ENCODE measurements at regions not wholly inside any gene's neighbourhood (a gene's known extent, or its start where the extent isn't known, plus 50 kb on each side); places are given as distances from the start of the nearest gene placed in this dataset.
"Not testable (repeated sequence)": the region's sequence is repeated elsewhere in the genome, so short reads cannot be mapped to it uniquely, and the experiment has no call there.

GRCh38 chr7:55261386-55261770, 103.8 kb upstream of the LANCL2 start:
- DNase-seq (ENCODE audit: low read depth in 2 of 3, low spot score in 1 of 3): no peak

GRCh38 chr7:55265328-55265727, 99.8 kb upstream of the LANCL2 start:
- DNase-seq (ENCODE audit: low read depth in 2 of 3, low spot score in 1 of 3): not testable (repeated sequence)

GRCh38 chr7:55265836-55266642, 99.1 kb upstream of the LANCL2 start:
- no peak for DNase-seq (ENCODE audit: low read depth in 2 of 3, low spot score in 1 of 3)

GRCh38 chr7:55271069-55271626, 94.0 kb upstream of the LANCL2 start:
- no peak for DNase-seq (ENCODE audit: low read depth in 2 of 3, low spot score in 1 of 3)

GRCh38 chr7:55271661-55272060, 93.5 kb upstream of the LANCL2 start:
- DNase-seq (ENCODE audit: low read depth in 2 of 3, low spot score in 1 of 3): no peak

- DNase-seq (ENCODE audit: low read depth in 2 of 3, low spot score in 1 of 3): no peak
Observed at GRCh38 chr7:55272328-55272727, 92.8 kb upstream of the LANCL2 start.

- no peak for DNase-seq (ENCODE audit: low read depth in 2 of 3, low spot score in 1 of 3)
Observed at GRCh38 chr7:55273186-55273980, 91.8 kb upstream of the LANCL2 start.

GRCh38 chr7:55274156-55274555, 91.0 kb upstream of the LANCL2 start:
- DNase-seq (ENCODE audit: low read depth in 2 of 3, low spot score in 1 of 3): no peak

- no peak for DNase-seq (ENCODE audit: low read depth in 2 of 3, low spot score in 1 of 3)
Observed at GRCh38 chr7:55275291-55276200, 89.6 kb upstream of the LANCL2 start.

GRCh38 chr7:55276572-55277295, 88.4 kb upstream of the LANCL2 start:
- no peak for DNase-seq (ENCODE audit: low read depth in 2 of 3, low spot score in 1 of 3)

- DNase-seq (ENCODE audit: low read depth in 2 of 3, low spot score in 1 of 3): no peak
Observed at GRCh38 chr7:55277916-55278315, 87.2 kb upstream of the LANCL2 start.

- no peak for DNase-seq (ENCODE audit: low read depth in 2 of 3, low spot score in 1 of 3)
Observed at GRCh38 chr7:55278321-55278720, 86.8 kb upstream of the LANCL2 start.

- DNase-seq (ENCODE audit: low read depth in 2 of 3, low spot score in 1 of 3): no peak
Observed at GRCh38 chr7:55279080-55279845, 85.9 kb upstream of the LANCL2 start.

- DNase-seq (ENCODE audit: low read depth in 2 of 3, low spot score in 1 of 3): peak in 2 of 3 donors; percentile 51 to 74
Observed at GRCh38 chr7:55280031-55280454, 85.1 kb upstream of the LANCL2 start.

- no peak for DNase-seq (ENCODE audit: low read depth in 2 of 3, low spot score in 1 of 3)
Observed at GRCh38 chr7:55285665-55286064, 79.5 kb upstream of the LANCL2 start.

GRCh38 chr7:55286666-55287065, 78.5 kb upstream of the LANCL2 start:
- DNase-seq (ENCODE audit: low read depth in 2 of 3, low spot score in 1 of 3): no peak

- no peak for DNase-seq (ENCODE audit: low read depth in 2 of 3, low spot score in 1 of 3)
Observed at GRCh38 chr7:55288070-55288824, 76.9 kb upstream of the LANCL2 start.

GRCh38 chr7:55296070-55296469, 69.1 kb upstream of the LANCL2 start:
- DNase-seq (ENCODE audit: low read depth in 2 of 3, low spot score in 1 of 3): no peak
